ENCODE measurements at regions not wholly inside any gene's neighbourhood (a gene's known extent, or its start where the extent isn't known, plus 50 kb on each side); places are given as distances from the start of the nearest gene placed in this dataset.

DNA sequence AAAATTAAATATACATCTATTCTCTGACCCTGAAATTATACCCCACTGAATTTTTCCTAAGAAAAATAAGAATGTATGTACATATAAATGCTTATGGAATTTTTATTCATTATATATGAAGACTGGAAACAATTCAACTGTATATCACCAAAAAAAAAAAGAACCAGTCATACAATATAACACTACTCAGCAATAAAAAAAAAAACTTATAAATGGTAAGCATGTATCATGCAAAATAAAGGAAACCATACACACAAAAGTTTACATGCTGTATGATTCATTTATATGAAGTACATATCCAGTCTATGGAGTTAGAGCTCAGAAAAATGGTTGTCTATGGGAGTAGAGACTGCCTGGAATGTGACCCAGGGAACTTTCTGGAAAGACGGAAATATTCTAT, 199.4 kb upstream of the MIR17HG start:
- TF ChIP-seq, protein P1, sequence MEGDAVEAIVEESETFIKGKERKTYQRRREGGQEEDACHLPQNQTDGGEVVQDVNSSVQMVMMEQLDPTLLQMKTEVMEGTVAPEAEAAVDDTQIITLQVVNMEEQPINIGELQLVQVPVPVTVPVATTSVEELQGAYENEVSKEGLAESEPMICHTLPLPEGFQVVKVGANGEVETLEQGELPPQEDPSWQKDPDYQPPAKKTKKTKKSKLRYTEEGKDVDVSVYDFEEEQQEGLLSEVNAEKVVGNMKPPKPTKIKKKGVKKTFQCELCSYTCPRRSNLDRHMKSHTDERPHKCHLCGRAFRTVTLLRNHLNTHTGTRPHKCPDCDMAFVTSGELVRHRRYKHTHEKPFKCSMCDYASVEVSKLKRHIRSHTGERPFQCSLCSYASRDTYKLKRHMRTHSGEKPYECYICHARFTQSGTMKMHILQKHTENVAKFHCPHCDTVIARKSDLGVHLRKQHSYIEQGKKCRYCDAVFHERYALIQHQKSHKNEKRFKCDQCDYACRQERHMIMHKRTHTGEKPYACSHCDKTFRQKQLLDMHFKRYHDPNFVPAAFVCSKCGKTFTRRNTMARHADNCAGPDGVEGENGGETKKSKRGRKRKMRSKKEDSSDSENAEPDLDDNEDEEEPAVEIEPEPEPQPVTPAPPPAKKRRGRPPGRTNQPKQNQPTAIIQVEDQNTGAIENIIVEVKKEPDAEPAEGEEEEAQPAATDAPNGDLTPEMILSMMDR (conservative IDR thresholded peaks at IDR 0.05; ENCODE audit: low read depth, low read length): no peak
- H3K4me3 ChIP-seq (ENCODE audit: low read depth, low read length): no peak overlapping the region
- no peak for DNase-seq (ENCODE audit: low read depth)

DNA sequence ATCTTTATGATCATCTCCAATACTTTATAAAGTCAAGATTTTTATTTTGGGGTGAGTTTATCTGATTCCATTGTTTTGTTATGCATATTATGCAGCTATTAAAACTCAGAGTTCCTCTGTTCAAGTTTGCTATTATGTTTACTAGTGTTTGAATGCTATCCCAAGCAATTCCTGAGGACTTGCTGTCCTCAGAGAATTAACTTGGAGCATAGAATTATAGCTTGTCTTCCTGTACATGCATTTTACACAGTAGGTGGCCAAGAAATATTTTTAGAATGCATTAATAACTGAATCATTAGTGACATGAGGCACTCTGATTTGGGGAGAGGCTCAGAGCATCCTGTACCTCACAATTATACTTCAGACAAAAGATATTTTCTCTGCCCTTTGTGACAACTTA, 195.6 kb upstream of the MIR17HG start:
- TF ChIP-seq, protein P1 (conservative IDR thresholded peaks at IDR 0.05; ENCODE audit: low read depth, low read length): no peak
- no peak for DNase-seq (ENCODE audit: low read depth)
- H3K4me3 ChIP-seq (ENCODE audit: low read depth, low read length): no peak overlapping the region

DNA sequence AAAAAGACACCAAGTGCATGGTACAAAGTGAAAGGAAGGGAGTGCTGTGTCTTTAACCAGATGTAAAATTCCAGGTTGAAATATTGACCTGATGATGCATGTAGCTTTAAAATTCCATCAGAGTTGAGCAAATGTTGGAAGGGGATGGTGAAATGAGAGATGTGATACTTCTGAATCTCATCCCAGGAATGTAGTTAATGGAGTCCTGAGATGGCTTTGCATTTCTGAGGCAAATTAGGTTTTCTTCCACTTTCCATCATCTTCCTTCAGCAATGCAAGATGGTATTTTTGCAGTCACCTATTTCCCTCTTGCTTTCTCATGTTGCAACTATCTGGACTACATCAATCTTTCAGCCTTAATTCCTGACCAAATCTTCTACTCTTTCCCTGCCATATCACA, 194.1 kb upstream of the MIR17HG start:
- H3K4me3 ChIP-seq (ENCODE audit: low read depth, low read length): no peak overlapping the region
- TF ChIP-seq, protein P1 (conservative IDR thresholded peaks at IDR 0.05; ENCODE audit: low read depth, low read length): no peak
- DNase-seq (ENCODE audit: low read depth): no peak

DNA sequence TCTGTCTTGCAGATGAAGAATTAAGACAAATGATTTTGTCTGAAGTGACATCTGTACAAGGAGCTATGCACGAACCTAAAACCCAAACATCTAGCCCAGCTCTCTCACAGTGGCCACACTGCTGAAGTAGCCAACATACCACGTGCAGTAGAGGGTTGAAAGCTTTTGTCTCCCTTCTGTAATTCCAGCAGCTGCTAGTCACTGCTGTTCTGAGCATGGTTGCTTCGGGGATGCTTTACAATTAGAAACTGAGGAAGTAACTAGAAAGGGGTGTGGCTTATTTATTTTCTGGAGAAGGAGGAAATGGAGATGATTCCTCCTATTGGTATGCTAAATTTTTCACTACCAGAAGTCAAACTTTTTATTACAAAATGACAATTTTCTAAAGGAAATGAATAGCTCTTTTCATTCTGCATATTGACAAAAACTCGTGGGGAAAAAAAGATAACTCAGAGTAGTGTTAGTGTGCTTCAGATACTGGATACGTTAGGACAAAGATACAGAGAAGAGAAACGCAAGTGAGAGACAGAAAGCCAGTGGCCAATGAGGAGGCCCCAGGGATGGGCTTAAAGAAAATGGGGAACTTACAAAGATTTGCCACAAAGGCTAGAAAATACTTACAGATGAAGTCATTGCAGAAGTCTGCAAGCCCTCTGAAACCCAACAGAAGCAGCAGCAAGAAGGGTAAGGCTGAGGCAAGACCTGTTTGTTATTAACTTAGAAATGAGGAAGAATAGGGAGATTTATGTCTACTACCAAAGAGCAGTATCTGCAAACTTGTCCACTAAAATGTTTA, 192.7 kb upstream of the MIR17HG start:
- TF ChIP-seq, protein P1 (conservative IDR thresholded peaks at IDR 0.05; ENCODE audit: low read depth, low read length): no peak
- DNase-seq (ENCODE audit: low read depth): no peak
- no peak overlapping the region for H3K4me3 ChIP-seq (ENCODE audit: low read depth, low read length)

DNA sequence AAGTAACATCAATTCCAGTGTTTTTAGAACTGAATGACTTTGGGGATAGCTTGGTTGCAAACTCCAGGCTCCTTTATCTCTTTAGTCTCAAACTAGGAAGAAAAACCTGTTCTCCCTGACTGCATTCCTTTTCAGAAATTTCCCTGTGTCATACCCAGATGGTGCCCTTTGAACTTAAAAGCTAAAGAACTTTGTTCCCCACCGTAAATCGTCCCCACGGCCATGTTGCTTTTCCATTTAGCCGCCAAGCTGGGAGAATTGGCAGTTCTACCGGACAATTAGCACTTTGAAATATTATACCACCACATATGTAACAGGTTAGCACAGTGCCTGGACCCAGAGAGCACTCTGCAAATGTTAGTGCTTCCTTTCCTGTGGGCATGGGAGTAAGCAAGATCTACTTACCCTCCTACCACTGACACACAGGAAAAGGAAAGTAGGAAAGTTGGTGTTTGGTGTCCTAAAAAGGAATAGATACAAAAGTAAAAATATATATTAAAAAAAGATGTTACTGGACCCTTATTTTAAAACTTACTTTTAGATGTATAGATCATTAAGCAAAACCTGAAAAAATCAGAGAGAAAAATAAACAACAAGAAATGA, 191.9 kb upstream of the MIR17HG start:
- TF ChIP-seq, protein P1 (conservative IDR thresholded peaks at IDR 0.05; ENCODE audit: low read depth, low read length): no peak
- no peak overlapping the region for H3K4me3 ChIP-seq (ENCODE audit: low read depth, low read length)
- no peak for DNase-seq (ENCODE audit: low read depth)

DNA sequence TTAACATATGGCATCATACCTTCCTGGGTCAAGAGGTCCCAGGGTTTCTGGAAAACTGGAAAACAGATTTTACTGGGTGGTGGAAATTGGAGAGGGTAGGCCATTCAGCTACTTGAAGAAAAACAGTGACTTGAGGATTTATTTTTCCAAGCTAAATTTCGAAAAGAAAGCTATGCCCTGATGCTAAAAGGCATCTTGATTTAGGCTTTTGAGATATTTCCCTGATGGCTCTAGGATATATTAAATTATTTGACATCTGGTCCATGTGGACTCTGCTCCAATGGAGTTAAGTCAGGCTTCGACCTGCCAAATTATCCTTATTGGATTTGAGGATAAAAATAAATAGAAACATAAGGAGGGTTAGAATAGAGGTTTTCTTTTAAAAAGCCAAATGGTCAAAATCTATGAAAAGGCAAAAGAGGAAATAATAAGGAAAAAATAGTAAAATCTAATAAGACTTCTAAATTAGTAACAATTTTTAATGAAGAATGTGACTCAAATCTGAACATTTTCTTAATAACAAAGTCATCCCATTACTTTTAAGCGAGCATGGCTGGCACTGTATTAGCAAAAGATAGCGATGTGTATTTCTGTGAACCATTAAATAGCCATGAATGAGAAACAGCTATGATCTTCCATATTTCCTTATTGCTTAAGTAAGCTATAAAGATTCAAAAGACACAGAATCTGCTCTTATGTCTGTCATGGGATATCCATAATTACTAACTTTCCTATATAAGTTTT, 190.0 kb upstream of the MIR17HG start:
- DNase-seq (ENCODE audit: low read depth): no peak
- TF ChIP-seq, protein P1 (conservative IDR thresholded peaks at IDR 0.05; ENCODE audit: low read depth, low read length): no peak
- H3K4me3 ChIP-seq (ENCODE audit: low read depth, low read length): no peak overlapping the region

Data from epithelial cell of proximal tubule (primary cell).